A673 (cell line): ENCODE measurements at regions not wholly inside any gene's neighbourhood (a gene's known extent, or its start where the extent isn't known, plus 50 kb on each side); places are given as distances from the start of the nearest gene placed in this dataset.

Experiments
- CTCF ChIP-seq: fragments of 300-800, 200-600 bp; sonication (generic); conservative IDR thresholded peaks from 2 replicates; pipeline ENCODE4 v1.5.1; 2017; ENCODE audit warnings: low read depth, mild to moderate bottlenecking, antibody characterized with exemption, low read length, moderate library complexity, mixed read lengths
- EZH2 ChIP-seq: fragments of 200-600 bp; sonication (generic); IDR thresholded peaks from 2 replicates; pipeline ENCODE4 v1.6.1; 2017; ENCODE audit warnings: borderline replicate concordance, low read depth, mild to moderate bottlenecking, mixed read lengths, antibody characterized with exemption, low read length; ENCODE audit not compliant: poor library complexity, severe bottlenecking

DNA sequence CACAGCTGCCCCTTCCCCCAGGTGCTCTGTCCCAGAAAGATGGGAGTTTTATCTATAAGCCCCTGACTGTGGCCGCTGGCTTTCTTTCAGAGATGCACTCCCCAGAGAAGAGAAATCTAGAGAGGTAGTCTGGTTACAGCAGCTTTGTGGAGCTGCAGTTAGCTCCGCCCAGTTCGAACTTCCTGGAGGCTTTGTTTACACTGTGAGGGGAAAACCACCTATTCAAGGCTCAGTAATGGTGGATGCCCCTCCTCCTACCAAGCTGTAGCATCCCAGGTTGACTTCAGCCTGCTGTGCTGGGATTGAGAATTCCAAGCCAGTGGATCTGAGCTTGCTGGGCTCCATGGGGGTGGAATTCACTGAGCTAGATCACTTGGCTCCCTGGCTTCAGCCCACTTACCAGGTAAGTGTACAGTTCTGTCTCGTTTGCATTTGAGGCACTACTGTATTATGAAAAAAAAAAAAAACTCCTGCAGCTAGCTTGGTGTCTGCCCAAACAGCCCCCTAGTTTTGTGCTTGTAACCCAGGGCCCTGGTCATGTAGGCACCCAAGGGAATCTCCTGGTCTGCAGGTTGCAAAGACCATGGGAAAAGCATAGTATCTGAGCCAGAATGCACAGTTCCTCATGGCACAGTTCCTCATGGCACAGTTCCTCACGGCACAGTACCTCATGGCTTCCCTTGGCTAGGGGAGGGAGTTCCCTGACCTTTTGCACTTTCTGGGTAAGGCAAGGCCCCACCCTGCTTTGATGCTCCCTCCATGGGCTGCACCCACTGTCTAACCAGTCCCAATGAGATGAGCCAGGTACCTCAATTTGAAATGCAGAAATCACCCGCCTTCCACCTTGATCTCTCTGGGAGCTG is 275.0 kb downstream of the CENPW start:
- TF ChIP-seq CTCF (no peak), EZH2 (no peak)
